AG20443 (cell line): ENCODE measurements at regions not wholly inside any gene's neighbourhood (a gene's known extent, or its start where the extent isn't known, plus 50 kb on each side); places are given as distances from the start of the nearest gene placed in this dataset.
"Not testable (repeated sequence)": the region's sequence is repeated elsewhere in the genome, so short reads cannot be mapped to it uniquely, and the experiment has no call there.

Experiments used
- DNase-seq: peaks from one replicate; pipeline ENCODE4 v3.0.0; 2012; ENCODE audit warnings: low spot score, mixed read lengths

GRCh38 chr1:212155219-212155618 is 119.7 kb downstream of the DTL start:
- DNase-seq, result no peak

GRCh38 chr1:212157252-212157651 is 121.7 kb downstream of the DTL start:
- no peak for DNase-seq

DNA sequence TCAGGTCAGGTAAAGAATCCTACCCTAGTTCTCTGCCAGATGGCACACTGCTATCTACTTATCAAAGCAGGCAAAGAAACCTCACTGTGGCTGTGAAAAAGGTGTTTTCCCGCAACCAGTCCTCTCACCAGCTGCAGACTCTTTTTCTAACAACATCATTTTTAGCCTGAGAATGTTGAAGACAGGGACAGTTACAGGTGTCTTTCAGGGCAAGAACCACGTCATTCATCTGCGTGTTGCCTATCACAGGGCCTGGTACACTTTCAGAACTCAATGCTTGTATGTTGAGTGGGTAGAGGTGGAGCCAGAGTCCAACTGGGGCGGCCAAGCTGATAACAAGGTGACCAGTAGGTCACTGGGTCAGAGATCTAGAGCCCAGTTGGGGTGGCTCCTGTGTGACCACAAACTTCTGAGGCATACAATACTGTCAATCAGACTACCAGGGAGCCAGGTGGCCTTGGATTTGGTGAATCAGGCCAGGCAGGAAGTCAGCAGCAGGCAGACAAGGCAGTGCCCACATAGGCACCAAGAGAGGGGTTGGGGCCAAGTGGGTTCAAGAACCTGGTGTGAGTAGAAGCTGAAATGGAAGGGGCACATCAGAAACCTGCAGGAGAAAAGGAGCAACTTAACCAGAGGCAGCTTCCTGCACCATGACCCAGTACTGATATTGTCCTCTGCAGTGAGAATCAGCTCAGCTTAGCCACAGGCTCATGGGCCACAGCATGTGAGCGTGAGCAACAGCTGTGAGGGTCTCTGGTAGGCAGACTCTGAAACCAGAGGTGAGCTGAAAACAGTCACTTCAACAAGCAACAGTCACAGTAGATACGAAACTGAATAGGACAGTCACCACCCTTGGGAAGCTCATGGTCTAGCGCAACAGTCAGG is 123.6 kb downstream of the DTL start:
- DNase-seq, result no peak

DNA sequence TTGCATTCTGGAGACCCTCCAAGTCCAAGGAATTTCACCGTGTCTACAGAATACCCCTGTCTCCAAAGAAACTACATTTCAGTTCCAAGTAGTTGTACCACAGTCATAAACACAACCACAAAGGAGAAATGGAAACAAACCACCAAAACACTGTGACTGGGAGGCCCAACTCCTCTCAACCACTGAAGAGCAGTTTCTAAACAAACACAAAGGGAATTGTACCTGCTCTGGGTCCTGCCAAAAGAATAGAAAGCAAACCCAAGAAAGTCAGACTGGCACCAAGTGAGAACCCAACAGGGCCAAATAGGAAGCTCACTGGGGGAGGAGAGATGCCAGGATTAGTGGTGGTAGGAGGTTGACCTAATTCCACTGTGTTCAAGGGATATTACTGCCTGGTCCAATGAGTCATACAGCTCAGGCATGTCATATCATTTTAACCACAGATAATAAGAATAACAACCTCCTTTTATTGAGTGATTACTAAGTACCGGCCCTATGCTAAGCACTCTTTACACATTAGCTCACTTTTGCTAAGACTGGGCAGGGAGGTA is 123.9 kb upstream of the PPP2R5A start:
- peak; percentile 83 for DNase-seq

GRCh38 chr1:212162635-212163034 is 122.6 kb upstream of the PPP2R5A start:
- DNase-seq, result peak; percentile 27

DNA sequence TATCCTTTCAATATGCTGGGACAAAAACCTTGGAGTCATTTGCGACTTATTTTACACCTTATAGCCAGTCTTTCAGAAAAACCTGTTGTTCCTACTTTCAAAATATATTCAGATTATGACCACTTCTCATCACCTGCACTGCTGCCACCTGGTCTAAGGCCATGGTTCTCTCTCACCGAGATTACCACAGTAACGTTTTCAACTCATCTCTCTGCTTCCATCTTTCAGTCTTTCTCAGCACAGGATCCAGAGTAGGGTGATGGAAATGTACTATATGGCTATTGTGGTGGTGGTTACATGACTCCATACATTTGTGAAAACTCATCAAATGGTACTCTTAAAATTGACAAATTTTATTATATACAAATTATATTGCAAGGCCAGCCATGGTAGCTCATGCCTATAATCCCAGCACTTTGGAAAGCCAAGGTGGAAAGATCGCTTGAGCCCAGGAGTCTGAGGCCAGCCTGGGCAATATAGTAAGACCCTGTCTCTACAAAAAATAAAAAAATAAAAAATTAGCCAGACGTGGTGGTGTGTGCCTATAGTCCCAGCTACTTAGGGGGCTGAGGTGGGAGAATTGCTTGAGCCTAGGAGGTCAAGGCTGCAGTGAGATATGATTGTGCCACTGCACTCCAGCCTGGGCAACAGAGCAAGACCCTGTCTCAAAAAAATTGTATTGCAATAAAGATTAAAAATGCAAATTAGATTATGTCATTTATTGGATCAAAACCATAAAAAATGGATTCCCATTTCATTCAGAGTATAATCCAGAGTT is 120.9 kb upstream of the PPP2R5A start:
- no peak for DNase-seq

DNA sequence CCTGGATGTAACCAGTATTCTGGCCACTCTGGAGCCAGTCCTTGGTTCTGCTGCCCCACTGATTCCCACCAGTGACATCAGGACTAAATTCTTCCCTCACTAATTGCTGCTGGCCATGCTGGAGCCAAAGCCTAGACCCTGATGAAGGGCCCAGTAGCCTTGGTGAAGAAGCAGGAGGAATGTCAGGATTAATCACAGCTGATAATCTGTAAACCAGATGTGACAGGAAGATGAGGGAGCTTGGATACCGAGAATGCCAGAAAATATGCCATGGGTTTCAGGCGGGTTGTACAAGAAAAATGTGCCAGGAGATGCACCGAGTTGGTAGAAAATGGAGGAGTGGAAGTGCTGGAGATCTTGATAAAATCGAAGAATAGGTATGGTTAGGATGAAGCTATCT is 119.0 kb upstream of the PPP2R5A start:
- DNase-seq, result no peak

DNA sequence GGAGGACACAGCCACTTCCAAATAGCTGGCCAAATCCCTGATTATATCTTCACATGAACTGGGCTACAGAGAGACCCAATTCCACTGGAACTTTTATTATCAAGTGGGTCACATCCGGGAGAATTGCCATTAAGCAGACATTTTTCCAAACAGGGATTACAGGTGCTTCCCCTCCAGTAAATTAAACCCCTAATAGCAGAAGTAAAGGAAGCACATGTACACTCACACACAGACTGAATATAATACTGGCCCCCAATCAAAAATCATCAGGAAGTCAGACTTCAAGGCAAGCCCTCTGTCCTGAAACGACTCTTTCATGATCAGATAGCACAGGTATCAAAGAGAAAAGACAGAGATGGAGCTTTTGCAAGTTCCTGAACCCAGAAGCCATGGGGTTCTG is 118.6 kb upstream of the PPP2R5A start:
- no peak for DNase-seq

- DNase-seq, result peak; percentile 79
Measured at GRCh38 chr1:212167098-212167497, 118.1 kb upstream of the PPP2R5A start.

DNA sequence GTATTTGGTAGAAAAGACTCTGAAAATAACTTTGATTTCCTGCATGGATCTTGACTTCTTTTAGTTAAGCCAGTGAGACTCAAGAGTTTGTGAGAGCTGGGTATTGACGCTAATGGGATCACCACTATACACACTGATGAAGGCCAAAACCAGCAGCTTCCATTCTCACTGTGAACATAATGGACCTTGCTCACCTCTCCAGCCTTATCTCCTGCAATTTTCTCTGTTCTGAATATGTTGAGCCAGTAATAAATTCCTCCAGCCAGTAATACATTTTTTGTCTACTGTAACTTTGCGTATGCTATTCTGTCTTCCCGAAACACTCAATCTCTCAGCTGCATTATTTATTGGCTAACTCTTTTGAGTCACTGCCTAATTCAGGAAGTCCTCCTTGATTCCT is 111.6 kb upstream of the PPP2R5A start:
- no peak for DNase-seq

GRCh38 chr1:212174295-212174694 is 110.9 kb upstream of the PPP2R5A start:
- not testable (repeated sequence) for DNase-seq

GRCh38 chr1:212177542-212177941 is 107.7 kb upstream of the PPP2R5A start:
- DNase-seq, result no peak

- DNase-seq, result no peak
Measured at GRCh38 chr1:212178851-212179250, 106.4 kb upstream of the PPP2R5A start.

DNA sequence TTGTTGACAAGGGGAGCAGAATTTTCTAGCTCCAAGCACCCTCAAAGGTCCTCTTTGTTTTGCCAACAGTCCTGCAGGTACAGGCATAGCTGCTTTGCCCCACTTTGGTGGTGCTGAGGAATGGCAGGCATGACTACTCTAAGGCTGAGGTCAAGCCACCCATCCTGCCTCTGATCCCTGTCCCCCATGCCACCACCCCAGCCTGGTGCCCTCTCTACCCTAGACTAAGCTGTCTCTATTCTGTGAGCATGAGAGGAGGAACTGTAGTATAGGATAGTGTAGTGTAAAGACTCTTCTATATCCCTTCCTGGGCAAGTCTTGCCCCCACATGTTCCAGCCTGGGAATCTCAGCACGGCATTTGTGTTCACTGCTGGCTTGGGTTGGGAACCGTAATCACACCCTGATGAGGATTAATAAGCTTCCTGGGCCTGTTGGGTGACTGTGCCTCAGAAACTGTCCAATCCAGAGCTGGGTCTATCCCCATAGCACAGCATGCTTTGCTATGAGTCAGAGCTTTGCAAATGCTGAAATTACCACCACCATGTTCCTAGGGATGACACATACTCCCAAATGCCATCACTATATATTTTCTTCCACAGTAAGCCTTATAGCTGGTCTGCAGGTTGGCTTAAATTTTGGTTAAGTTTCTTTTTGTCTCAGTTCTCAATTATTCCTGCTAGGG is 105.7 kb upstream of the PPP2R5A start:
- peak; percentile 87 for DNase-seq

DNA sequence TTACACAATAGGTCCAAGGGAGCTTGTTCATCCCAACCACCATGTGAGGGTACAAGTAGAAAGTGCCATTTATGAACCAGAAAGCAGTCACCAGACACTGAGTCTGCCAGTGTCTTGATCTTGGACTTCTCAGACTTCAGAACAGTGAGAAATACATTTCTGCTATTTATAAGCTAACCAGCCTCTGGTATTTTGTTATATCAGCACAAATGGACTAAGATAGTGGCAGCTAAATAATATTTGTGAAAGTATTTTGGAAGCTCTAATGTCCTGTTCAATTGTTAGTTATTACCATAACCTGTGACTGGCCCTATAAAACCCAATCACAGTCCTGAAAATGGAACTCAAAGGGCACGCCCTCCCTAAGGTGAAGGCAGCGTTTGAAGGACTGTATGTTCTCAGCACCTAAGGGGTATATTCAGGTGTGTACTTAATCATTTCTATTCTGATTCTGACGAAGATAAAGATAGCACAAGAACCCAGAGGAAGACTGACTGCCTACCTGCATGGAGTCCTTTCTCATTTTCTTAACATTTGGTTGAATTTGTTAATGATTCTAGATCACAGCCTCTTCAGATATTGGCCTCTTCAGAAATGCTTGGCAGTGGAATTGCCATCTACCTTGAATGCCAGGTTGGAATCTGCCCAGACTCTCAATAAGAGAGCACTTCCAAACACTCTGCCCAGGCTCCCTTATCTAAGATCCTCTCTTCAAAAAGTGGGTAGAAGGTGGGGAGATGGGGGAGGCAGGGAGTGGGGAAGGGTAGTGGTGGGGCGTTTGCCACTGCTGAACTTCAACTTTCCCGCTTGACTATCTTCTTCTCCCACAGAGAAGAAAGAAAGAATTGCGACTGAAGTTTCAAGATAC is 104.0 kb upstream of the PPP2R5A start:
- no peak for DNase-seq

DNA sequence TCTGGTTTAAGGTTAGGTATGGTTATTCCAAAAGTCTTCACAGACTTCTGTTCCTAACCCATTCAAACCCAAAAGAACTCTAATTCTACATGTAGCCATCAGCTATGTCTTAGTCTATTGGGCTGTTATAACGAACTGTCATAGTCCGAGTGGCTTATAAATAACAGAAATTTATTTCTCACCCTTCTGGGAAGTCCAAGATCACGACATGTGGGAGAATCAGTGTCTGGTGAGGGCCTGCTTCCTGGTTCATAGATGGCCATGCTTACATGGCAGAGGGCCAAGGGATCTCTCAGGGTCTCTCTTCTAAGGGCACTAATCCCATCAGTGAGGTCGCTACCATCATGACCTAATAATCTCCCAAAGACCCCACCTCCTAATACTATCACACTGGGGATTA is 103.0 kb upstream of the PPP2R5A start:
- DNase-seq, result no peak

GRCh38 chr1:212182579-212182978 is 102.6 kb upstream of the PPP2R5A start:
- DNase-seq, result no peak

GRCh38 chr1:212186427-212187207 is 98.6 kb upstream of the PPP2R5A start:
- DNase-seq, result no peak

GRCh38 chr1:212188599-212189351 is 96.4 kb upstream of the PPP2R5A start:
- no peak for DNase-seq

DNA sequence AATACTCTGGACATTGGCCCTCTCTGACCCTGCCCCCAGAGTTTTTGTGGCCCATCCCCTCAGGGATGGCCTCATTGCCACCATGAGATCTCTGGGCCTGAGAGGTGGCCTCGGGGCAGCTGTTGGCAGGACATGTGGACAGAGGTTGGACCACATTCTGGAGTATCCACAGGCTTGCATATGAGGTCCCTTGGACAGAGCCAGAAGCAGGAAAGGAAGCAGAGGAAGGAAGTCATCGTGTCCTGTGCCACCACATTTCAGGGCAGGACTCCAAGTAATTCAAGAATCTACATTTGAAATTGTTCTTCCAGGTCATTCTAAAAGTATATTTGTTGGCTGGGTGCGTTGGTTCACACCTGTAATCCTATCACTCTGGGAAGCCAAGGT is 95.9 kb upstream of the PPP2R5A start:
- DNase-seq, result no peak
